ENCODE measurements at regions not wholly inside any gene's neighbourhood (a gene's known extent, or its start where the extent isn't known, plus 50 kb on each side); places are given as distances from the start of the nearest gene placed in this dataset.
"Not testable (repeated sequence)": the region's sequence is repeated elsewhere in the genome, so short reads cannot be mapped to it uniquely, and the experiment has no call there.

DNA sequence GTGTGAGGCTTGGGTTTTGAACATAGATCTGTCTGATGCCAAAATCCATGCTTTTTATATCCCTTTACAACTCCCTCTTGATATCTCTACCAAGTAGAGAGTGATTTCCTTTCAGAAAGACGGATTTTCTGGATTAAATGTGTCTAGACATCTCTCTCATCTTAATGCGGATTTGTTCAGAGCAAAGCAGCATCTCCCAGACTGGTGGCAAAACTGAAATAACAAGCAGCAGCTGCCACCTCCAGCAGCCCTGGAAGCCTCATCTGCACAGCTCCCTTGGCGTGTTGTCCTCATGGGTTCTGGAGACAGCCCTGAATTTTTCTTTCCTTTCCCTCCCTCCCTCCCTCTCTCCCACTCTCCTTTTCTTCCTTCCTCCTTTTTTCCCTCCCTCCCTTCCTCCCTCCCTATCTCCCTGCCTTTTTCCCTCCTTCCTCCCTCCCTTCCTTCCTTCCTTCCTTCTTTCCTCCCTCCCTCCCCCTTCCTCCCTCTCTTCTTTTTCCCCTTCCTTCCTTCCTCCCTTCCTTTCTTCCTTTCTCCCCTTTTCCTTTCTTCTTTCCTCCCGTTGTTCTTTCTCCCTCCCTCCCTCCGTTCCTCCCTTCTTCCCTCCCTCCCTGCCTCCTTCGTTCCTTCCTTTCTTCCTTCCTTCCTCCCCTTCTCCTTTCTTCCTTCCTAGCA, 639.9 kb downstream of the TYW1 start:
- Histone ChIP-seq H3K27me3 (ENCODE audit: control insufficient read depth, insufficient read depth, low read length) (no peaks in the 10 kb centered on the region), H3K36me3 (ENCODE audit: control insufficient read depth, insufficient read depth, low read length) (0 out of 2 replicates have a peak, but pooled peaks cover 1% of the 10 kb centered on the region), H3K9me3 (ENCODE audit: control insufficient read depth, insufficient read depth, low read length) (peaks cover 13% of the 10 kb centered on the region), H3K27ac (ENCODE audit: low read length) (no peak overlapping the region), H3K4me3 (ENCODE audit: low read length) (no peak overlapping the region), H3K4me1 (ENCODE audit: control insufficient read depth, insufficient read depth, low read length) (no peaks in the 10 kb centered on the region)
- no peak for DNase-seq (ENCODE audit: low read depth, low spot score)
- no CpG with 5 or more reads among the region's 6 CpGs for WGBS (ENCODE audit: insufficient coverage, insufficient read length)

DNA sequence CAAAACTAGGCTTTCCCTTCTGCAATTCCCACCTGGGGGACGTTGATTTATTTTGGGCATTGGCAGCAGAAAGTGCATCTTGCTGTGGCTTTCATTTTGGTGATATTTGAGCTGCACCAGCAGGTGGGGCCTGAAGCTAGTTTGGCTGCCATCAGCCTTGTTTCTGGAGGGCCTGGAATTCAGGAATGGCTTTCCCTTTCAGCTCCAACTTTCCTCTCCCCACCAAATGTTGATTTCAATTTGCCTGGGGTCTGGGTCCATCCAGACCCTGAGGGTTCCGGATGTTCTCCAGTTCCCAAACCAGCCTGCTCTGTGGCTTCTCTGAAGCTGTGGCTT, 640.4 kb downstream of the TYW1 start:
- DNase-seq (ENCODE audit: low read depth, low spot score), result no peak
- Histone ChIP-seq H3K36me3 (ENCODE audit: control insufficient read depth, insufficient read depth, low read length) (no peaks in the 10 kb centered on the region), H3K27ac (ENCODE audit: low read length) (no peak overlapping the region), H3K9me3 (ENCODE audit: control insufficient read depth, insufficient read depth, low read length) (peaks cover 13% of the 10 kb centered on the region), H3K4me1 (ENCODE audit: control insufficient read depth, insufficient read depth, low read length) (no peaks in the 10 kb centered on the region), H3K27me3 (ENCODE audit: control insufficient read depth, insufficient read depth, low read length) (no peaks in the 10 kb centered on the region), H3K4me3 (ENCODE audit: low read length) (no peak overlapping the region)
- WGBS (ENCODE audit: insufficient coverage, insufficient read length), result no CpG with 5 or more reads among the region's 2 CpGs

DNA sequence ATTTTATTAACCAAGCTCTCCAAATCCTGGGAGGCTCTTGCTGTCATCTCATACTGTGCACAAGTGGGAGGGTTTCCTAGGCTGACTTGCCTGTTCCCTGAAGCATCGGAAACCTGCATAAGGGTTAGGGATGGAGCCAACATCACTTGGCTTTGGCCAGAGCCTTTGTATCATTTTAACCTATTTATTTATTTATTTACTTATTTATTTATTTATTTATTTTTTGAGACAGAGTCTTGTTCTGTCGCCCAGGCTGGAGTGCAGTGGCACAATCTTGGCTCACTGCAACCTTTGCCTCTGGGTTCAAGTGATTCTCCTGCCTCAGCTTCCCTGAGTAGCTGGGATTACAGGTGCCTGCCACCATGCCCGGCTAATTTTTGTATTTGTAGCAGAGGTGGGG, 645.9 kb downstream of the TYW1 start:
- H3K4me1 ChIP-seq (ENCODE audit: control insufficient read depth, insufficient read depth, low read length); H3K36me3 ChIP-seq (ENCODE audit: control insufficient read depth, insufficient read depth, low read length); DNase-seq (ENCODE audit: low read depth, low spot score); H3K4me3 ChIP-seq (ENCODE audit: low read length); H3K27ac ChIP-seq (ENCODE audit: low read length); H3K27me3 ChIP-seq (ENCODE audit: control insufficient read depth, insufficient read depth, low read length): not testable (repeated sequence)
- peaks cover 14% of the 10 kb centered on the region for H3K9me3 ChIP-seq (ENCODE audit: control insufficient read depth, insufficient read depth, low read length)
- no CpG with 5 or more reads among the region's 3 CpGs for WGBS (ENCODE audit: insufficient coverage, insufficient read length)

DNA sequence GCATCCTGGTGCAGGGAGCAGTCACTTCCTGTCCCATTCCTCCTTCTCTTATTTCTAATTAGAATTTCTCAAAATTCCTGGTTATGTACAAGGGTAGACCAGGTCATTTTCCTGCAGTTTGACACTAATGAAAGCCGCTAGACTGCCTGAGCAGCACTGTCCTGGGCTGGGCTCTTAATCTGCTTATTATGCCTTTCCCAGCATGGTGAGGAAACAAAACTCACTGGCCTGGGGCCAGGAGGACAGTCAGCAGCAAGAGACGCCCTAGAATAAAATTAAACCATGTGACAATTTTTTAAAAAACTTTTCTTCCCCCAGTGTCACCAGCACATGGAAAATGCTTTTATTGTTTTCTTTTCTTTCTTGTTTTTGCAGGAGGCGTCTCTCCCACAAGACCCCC, 647.5 kb downstream of the TYW1 start:
- no peaks in the 10 kb centered on the region for H3K36me3 ChIP-seq (ENCODE audit: control insufficient read depth, insufficient read depth, low read length)
- no peak overlapping the region for H3K27ac ChIP-seq (ENCODE audit: low read length)
- no peak for DNase-seq (ENCODE audit: low read depth, low spot score)
- H3K9me3 ChIP-seq (ENCODE audit: control insufficient read depth, insufficient read depth, low read length), result peaks cover 15% of the 10 kb centered on the region
- no peaks in the 10 kb centered on the region for H3K27me3 ChIP-seq (ENCODE audit: control insufficient read depth, insufficient read depth, low read length)
- WGBS (ENCODE audit: insufficient coverage, insufficient read length), result no CpG with 5 or more reads among the region's 3 CpGs
- no peaks in the 10 kb centered on the region for H3K4me1 ChIP-seq (ENCODE audit: control insufficient read depth, insufficient read depth, low read length)
- H3K4me3 ChIP-seq (ENCODE audit: low read length), result no peak overlapping the region

DNA sequence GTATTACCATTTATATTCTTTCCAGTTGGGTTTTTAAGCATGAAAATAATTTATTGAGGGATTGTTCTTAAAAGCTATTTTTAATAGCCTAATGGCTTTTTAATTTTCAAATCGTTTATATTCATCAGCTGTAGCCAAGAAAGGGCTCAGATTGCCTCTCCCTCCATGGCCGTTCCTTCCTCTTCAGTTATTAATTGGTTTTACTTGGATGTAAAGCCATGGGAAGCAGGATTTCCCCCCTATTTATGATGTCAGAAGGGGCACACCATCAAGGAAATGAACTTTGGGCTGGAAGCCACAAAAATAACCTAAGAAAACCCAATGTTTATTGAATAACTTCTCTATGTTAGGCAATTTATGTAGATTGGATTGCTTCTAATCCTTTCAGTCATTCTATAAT, 656.3 kb downstream of the TYW1 start:
- no peak overlapping the region for H3K4me3 ChIP-seq (ENCODE audit: low read length)
- H3K4me1 ChIP-seq (ENCODE audit: control insufficient read depth, insufficient read depth, low read length), result no peaks in the 10 kb centered on the region
- H3K9me3 ChIP-seq (ENCODE audit: control insufficient read depth, insufficient read depth, low read length), result peaks cover 14% of the 10 kb centered on the region
- H3K27ac ChIP-seq (ENCODE audit: low read length), result no peak overlapping the region
- no peaks in the 10 kb centered on the region for H3K36me3 ChIP-seq (ENCODE audit: control insufficient read depth, insufficient read depth, low read length)
- no CpG with 5 or more reads among the region's 2 CpGs for WGBS (ENCODE audit: insufficient coverage, insufficient read length)
- H3K27me3 ChIP-seq (ENCODE audit: control insufficient read depth, insufficient read depth, low read length), result no peaks in the 10 kb centered on the region
- no peak for DNase-seq (ENCODE audit: low read depth, low spot score)

DNA sequence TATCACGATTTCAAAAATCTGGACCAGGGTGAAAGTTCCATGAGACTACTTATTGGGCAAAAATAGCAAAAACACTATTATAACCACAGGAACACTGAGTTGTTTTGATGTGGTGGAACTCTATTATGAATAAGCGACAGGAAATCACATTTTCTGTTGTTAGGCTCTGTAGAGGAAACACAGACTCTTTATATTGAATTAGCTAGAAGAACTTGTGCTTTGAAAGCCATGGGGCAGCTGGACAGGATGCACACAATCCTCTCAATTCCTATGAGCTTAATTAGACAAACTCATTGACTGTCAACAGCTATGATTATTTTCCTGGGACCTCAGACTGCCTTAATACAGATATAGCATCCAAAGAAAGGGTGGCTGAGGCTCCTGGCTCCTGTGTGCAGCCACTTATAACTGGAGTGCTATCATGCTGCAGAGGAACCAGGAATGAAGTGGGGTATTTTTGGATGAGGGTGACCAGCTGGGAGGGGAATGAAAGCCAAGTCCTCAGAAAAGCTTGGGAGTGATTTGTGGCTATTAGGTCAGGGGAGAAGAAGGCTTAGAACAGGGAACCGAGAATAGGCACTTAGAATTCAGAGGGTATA, 657.3 kb downstream of the TYW1 start:
- Histone ChIP-seq H3K9me3 (ENCODE audit: control insufficient read depth, insufficient read depth, low read length) (peaks cover 16% of the 10 kb centered on the region), H3K36me3 (ENCODE audit: control insufficient read depth, insufficient read depth, low read length) (no peaks in the 10 kb centered on the region), H3K4me3 (ENCODE audit: low read length) (no peak overlapping the region), H3K27ac (ENCODE audit: low read length) (no peak overlapping the region), H3K4me1 (ENCODE audit: control insufficient read depth, insufficient read depth, low read length) (no peaks in the 10 kb centered on the region), H3K27me3 (ENCODE audit: control insufficient read depth, insufficient read depth, low read length) (no peaks in the 10 kb centered on the region)
- no CpG with 5 or more reads among the region's 3 CpGs for WGBS (ENCODE audit: insufficient coverage, insufficient read length)
- DNase-seq (ENCODE audit: low read depth, low spot score), result no peak

DNA sequence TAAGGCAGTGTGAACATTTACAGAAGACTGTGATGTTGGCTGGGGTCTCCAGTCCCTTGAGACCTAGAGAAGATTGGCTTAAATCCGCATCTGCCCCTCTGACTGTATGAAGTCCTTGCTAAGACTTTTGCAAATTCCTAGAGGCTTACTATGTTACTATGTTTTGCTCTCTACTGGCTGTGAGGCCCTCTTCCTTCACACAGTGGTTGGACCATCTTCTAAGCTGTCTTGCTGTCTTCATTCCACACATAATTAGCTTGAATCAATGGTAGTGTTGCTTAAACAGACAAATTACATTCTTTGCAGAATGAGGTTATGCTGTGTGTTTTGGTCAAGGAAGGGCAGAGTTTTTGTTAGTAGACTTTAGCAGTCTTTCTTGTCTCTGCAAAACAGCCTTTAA, 658.0 kb downstream of the TYW1 start:
- no peak overlapping the region for H3K4me3 ChIP-seq (ENCODE audit: low read length)
- H3K36me3 ChIP-seq (ENCODE audit: control insufficient read depth, insufficient read depth, low read length), result no peaks in the 10 kb centered on the region
- WGBS (ENCODE audit: insufficient coverage, insufficient read length), result no CpG with 5 or more reads among the region's 1 CpG
- H3K4me1 ChIP-seq (ENCODE audit: control insufficient read depth, insufficient read depth, low read length), result no peaks in the 10 kb centered on the region
- H3K27me3 ChIP-seq (ENCODE audit: control insufficient read depth, insufficient read depth, low read length), result no peaks in the 10 kb centered on the region
- DNase-seq (ENCODE audit: low read depth, low spot score), result no peak
- H3K27ac ChIP-seq (ENCODE audit: low read length), result no peak overlapping the region
- H3K9me3 ChIP-seq (ENCODE audit: control insufficient read depth, insufficient read depth, low read length), result peaks cover 15% of the 10 kb centered on the region

DNA sequence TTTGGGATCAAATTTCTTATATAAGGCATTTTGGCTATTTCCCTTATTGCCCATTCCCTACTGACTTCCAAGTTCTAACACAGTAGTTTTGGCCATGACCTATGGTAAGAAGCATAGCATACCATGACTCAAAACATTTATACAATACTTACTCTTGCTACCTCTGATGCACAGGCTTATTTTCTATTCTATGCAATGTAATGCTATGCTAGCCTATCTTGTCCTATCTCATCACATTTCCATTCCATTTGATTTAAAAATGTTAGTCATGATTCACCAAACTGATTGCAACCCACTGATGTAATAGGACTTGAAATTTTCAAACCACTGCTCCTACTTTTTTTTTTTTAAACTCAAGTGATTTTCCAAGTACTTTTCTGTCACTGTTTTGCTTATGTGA, 658.5 kb downstream of the TYW1 start:
- no peaks in the 10 kb centered on the region for H3K36me3 ChIP-seq (ENCODE audit: control insufficient read depth, insufficient read depth, low read length)
- peaks cover 15% of the 10 kb centered on the region for H3K9me3 ChIP-seq (ENCODE audit: control insufficient read depth, insufficient read depth, low read length)
- DNase-seq (ENCODE audit: low read depth, low spot score), result no peak
- no peaks in the 10 kb centered on the region for H3K27me3 ChIP-seq (ENCODE audit: control insufficient read depth, insufficient read depth, low read length)
- no peak overlapping the region for H3K4me3 ChIP-seq (ENCODE audit: low read length)
- no peaks in the 10 kb centered on the region for H3K4me1 ChIP-seq (ENCODE audit: control insufficient read depth, insufficient read depth, low read length)
- no peak overlapping the region for H3K27ac ChIP-seq (ENCODE audit: low read length)

DNA sequence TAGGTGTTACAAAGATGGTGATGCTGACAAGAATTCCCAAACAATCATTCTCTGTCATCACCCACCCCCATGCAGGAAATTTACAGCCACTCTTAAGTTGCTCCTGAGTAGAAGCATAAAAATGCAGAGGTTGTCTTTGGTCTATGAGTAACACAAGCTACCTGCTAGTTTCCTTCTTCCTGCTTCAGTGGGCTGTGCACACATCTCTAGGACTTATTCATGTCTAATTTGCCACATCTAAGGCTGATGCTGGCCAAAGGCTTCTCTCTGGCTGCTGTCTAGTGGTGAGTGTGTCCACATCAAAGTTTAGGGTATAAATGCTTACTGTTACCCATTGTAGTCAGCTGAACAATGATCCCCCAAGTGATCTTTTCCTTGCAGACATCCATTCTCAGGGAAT, 662.5 kb downstream of the TYW1 start:
- Histone ChIP-seq H3K4me1 (ENCODE audit: control insufficient read depth, insufficient read depth, low read length) (no peaks in the 10 kb centered on the region), H3K9me3 (ENCODE audit: control insufficient read depth, insufficient read depth, low read length) (peaks cover 24% of the 10 kb centered on the region), H3K4me3 (ENCODE audit: low read length) (no peak overlapping the region), H3K27me3 (ENCODE audit: control insufficient read depth, insufficient read depth, low read length) (no peaks in the 10 kb centered on the region), H3K36me3 (ENCODE audit: control insufficient read depth, insufficient read depth, low read length) (no peaks in the 10 kb centered on the region), H3K27ac (ENCODE audit: low read length) (no peak overlapping the region)
- no peak for DNase-seq (ENCODE audit: low read depth, low spot score)

DNA sequence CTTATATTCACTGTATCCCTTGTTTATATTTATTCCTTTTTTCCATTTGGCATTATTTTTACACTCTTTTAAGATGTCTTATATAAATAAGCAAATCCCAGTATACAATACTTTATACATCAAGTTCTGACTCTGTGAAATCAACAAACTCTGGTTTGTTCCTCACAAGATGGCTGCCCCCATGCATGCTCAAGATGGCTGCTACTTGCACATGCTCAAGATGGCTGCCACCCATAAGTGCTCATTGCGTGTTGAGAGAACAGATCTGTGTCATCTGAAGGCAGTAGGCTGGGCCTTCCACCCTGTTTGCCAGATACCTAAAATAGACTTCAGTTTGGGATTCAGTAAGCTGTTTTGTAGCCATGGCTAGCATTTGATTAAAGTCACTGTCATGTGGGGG, 666.2 kb downstream of the TYW1 start:
- Histone ChIP-seq H3K27ac (ENCODE audit: low read length) (no peak overlapping the region), H3K27me3 (ENCODE audit: control insufficient read depth, insufficient read depth, low read length) (no peaks in the 10 kb centered on the region), H3K4me3 (ENCODE audit: low read length) (no peak overlapping the region), H3K4me1 (ENCODE audit: control insufficient read depth, insufficient read depth, low read length) (no peaks in the 10 kb centered on the region), H3K36me3 (ENCODE audit: control insufficient read depth, insufficient read depth, low read length) (no peaks in the 10 kb centered on the region), H3K9me3 (ENCODE audit: control insufficient read depth, insufficient read depth, low read length) (peaks cover 22% of the 10 kb centered on the region)
- DNase-seq (ENCODE audit: low read depth, low spot score), result no peak
- WGBS (ENCODE audit: insufficient coverage, insufficient read length), result no CpG with 5 or more reads among the region's 1 CpG

DNA sequence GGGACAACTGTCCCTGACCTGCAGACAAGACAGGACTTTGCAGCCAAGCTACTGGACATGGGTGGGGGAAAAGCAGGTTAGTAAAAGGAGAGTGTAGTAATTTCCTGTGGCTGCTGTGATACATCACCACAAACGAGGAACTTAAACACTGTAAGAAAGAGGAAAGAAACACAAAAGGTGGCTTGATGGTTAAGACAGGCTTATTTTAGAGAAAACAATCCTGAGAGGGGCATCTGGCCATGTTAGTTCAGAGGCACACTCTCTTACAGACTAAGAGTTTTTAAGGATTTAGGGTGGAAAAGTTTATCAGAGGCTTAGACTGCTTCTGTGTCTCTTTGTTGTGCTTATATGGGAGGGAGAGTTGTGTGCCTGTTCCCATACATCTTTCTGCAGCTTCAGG, 667.0 kb downstream of the TYW1 start:
- Histone ChIP-seq H3K9me3 (ENCODE audit: control insufficient read depth, insufficient read depth, low read length) (peaks cover 17% of the 10 kb centered on the region), H3K4me3 (ENCODE audit: low read length) (no peak overlapping the region), H3K27ac (ENCODE audit: low read length) (no peak overlapping the region), H3K27me3 (ENCODE audit: control insufficient read depth, insufficient read depth, low read length) (no peaks in the 10 kb centered on the region), H3K4me1 (ENCODE audit: control insufficient read depth, insufficient read depth, low read length) (no peaks in the 10 kb centered on the region), H3K36me3 (ENCODE audit: control insufficient read depth, insufficient read depth, low read length) (no peaks in the 10 kb centered on the region)
- DNase-seq (ENCODE audit: low read depth, low spot score), result no peak
- WGBS (ENCODE audit: insufficient coverage, insufficient read length), result no CpG with 5 or more reads among the region's 1 CpG

Data from iPS DF 6.9 (cell line).